ENCODE measurements at regions not wholly inside any gene's neighbourhood (a gene's known extent, or its start where the extent isn't known, plus 50 kb on each side); places are given as distances from the start of the nearest gene placed in this dataset.

- TF ChIP-seq CTCF (IDR thresholded peaks at IDR 0.05) (no peak), EZH2 (IDR thresholded peaks at IDR 0.05; ENCODE audit: borderline replicate concordance, insufficient read depth, low read depth, low read length, poor library complexity, severe bottlenecking) (no peak)
Measured at GRCh38 chr22:49372530-49373288, 455.0 kb downstream of the BRD1 start.
